SK-N-SH (cell line): ENCODE measurements at regions not wholly inside any gene's neighbourhood (a gene's known extent, or its start where the extent isn't known, plus 50 kb on each side); places are given as distances from the start of the nearest gene placed in this dataset.

ENCODE experiments used
- CTCF ChIA-PET: fragments of 300-600, 350-600 bp; formaldehyde crosslinking; extraction: SDS; loops from one replicate; lab custom pipeline; 2021; lab: Yijun Ruan, JAX
- POLR2A ChIA-PET: fragments of 350-600 bp; sonication (Branson Sonifier 250); formaldehyde crosslinking; extraction: SDS; loops from one replicate; lab custom pipeline; 2020; ENCODE audit warnings: antibody characterized with exemption, inconsistent platforms; lab: Yijun Ruan, JAX
- DNase-seq: peaks from one replicate; pipeline ENCODE4 v3.0.0; 2012
- H2AFZ ChIP-seq: fragments of 200-600 bp; sonication (generic); 2 replicates; pipeline ENCODE4 v1.8.1; 2016; ENCODE audit warnings: antibody characterized with exemption, mild to moderate bottlenecking, low read depth
- H3F3A ChIP-seq: fragments of 200-600 bp; sonication (generic); replicated peaks from 2 replicates; pipeline ENCODE3; 2016; ENCODE audit warnings: antibody characterized with exemption, mild to moderate bottlenecking; ENCODE audit not compliant: insufficient read depth
- H3K27ac ChIP-seq, 2 experiments: fragments of 200-500 bp in 1 of 2; fragments of 200-600 bp in 1 of 2; sonication (Bioruptor generic) in 1 of 2; sonication (generic), shearing (Covaris generic) in 1 of 2; 2 replicates each; pipeline versions ENCODE4 v1.5.1 to v1.6.1; 2014 to 2016; ENCODE audit warnings: low read depth in 2 of 2, inconsistent platforms in 1 of 2, low read length in 1 of 2, mild to moderate bottlenecking in 1 of 2, mixed read lengths in 1 of 2
- H3K27me3 ChIP-seq: fragments of 200-600 bp; sonication (generic), shearing (Covaris generic); 2 replicates; pipeline ENCODE4 v1.6.1; 2016; ENCODE audit warnings: mixed run types; ENCODE audit not compliant: insufficient read depth
- H3K36me3 ChIP-seq, 2 experiments: fragments of 200-500 bp in 1 of 2; fragments of 200-600 bp in 1 of 2; sonication (Bioruptor generic) in 1 of 2; sonication (generic) in 1 of 2; replicated peaks in 1 of 2; 2 replicates each; pipeline versions ENCODE3 to v1.5.1; 2014 to 2016; ENCODE audit warnings: low read length in 1 of 2, mild to moderate bottlenecking in 1 of 2; ENCODE audit not compliant: insufficient read depth in 2 of 2, control insufficient read depth in 1 of 2
- H3K4me1 ChIP-seq, 2 experiments: fragments of 200-500 bp in 1 of 2; fragments of 200-600 bp in 1 of 2; sonication (Bioruptor generic) in 1 of 2; sonication (generic), shearing (Covaris generic) in 1 of 2; 2 replicates each; pipeline versions ENCODE4 v1.5.1 to v1.6.1; 2014 to 2016; ENCODE audit warnings: low read depth in 1 of 2, low read length in 1 of 2, mixed run types in 1 of 2; ENCODE audit not compliant: insufficient read depth in 2 of 2, control insufficient read depth in 1 of 2
- H3K4me2 ChIP-seq: fragments of 200-600 bp; sonication (generic), shearing (Covaris generic); 2 replicates; pipeline ENCODE4 v1.6.1; 2017; ENCODE audit warnings: mixed run types
- H3K4me3 ChIP-seq, 2 experiments: fragments of 200-500 bp in 1 of 2; fragments of 200-600 bp in 1 of 2; sonication (Bioruptor generic) in 1 of 2; sonication (generic), shearing (Covaris generic) in 1 of 2; 2 replicates each; pipeline versions ENCODE4 v1.5.1 to v1.8.1; 2014 to 2016; ENCODE audit warnings: low read depth in 2 of 2, inconsistent platforms in 1 of 2, low read length in 1 of 2, mild to moderate bottlenecking in 1 of 2, mixed read lengths in 1 of 2, moderate library complexity in 1 of 2
- H3K79me2 ChIP-seq: fragments of 200-600 bp; sonication (generic); 2 replicates; pipeline ENCODE4 v1.8.1; 2017; ENCODE audit warnings: mild to moderate bottlenecking; ENCODE audit not compliant: insufficient read depth
- H3K9ac ChIP-seq: fragments of 200-600 bp; sonication (generic); 2 replicates; pipeline ENCODE4 v1.6.1; 2017; ENCODE audit warnings: mixed run types
- H3K9me2 ChIP-seq: fragments of 200-600 bp; sonication (generic); 2 replicates; pipeline ENCODE4 v1.6.1; 2017; ENCODE audit warnings: mixed run types
- H3K9me3 ChIP-seq: fragments of 200-600 bp; sonication (generic); 2 replicates; pipeline ENCODE4 v1.6.1; 2017; ENCODE audit warnings: mixed run types, mild to moderate bottlenecking, moderate library complexity
- H4K20me1 ChIP-seq: fragments of 200-600 bp; sonication (generic); 2 replicates; pipeline ENCODE4 v1.6.1; 2017; ENCODE audit warnings: mild to moderate bottlenecking, mixed run types; ENCODE audit not compliant: insufficient read depth
- CHD2 ChIP-seq: fragments of 150-350 bp; IDR thresholded peaks from 2 replicates; pipeline ENCODE4 v1.6.1; 2018; ENCODE audit warnings: low read length; ENCODE audit not compliant: partially characterized antibody
- CTCF ChIP-seq: fragments of 200-600 bp; sonication (generic); IDR thresholded peaks from 2 replicates; pipeline ENCODE4 v1.6.1; 2017; ENCODE audit warnings: antibody characterized with exemption, mild to moderate bottlenecking, moderate library complexity
- EZH2phosphoT487 ChIP-seq: fragments of 200-600 bp; sonication (generic); IDR thresholded peaks from 2 replicates; pipeline ENCODE4 v1.6.1; 2017; ENCODE audit warnings: low read depth, mixed run types, mild to moderate bottlenecking, antibody characterized with exemption, moderate library complexity, borderline replicate concordance
- FOSL2 ChIP-seq: IDR thresholded peaks from 2 replicates; pipeline ENCODE4 v1.4.0; 2012; ENCODE audit warnings: low read depth, mild to moderate bottlenecking, moderate library complexity, borderline replicate concordance
- FOXJ3 ChIP-seq: sonication (generic); formaldehyde crosslinking; IDR thresholded peaks from 2 replicates; pipeline ENCODE4 v1.5.1; 2020; ENCODE audit warnings: mild to moderate bottlenecking, missing genetic modification reagents
- FOXM1 ChIP-seq: IDR thresholded peaks from 2 replicates; pipeline ENCODE4 v1.4.0; 2012; ENCODE audit warnings: low read depth, mild to moderate bottlenecking
- JUND ChIP-seq: IDR thresholded peaks from 2 replicates; pipeline ENCODE4 v1.4.0; 2012
- NFIC ChIP-seq: IDR thresholded peaks from 2 replicates; pipeline ENCODE4 v1.4.0; 2012; ENCODE audit warnings: borderline replicate concordance
- NRF1 ChIP-seq: IDR thresholded peaks from 2 replicates; pipeline ENCODE4 v1.6.1; 2012; ENCODE audit warnings: low read depth, mild to moderate bottlenecking, low read length
- PBX3 ChIP-seq: IDR thresholded peaks from 2 replicates; pipeline ENCODE4; 2012
- POLR2AphosphoS5 ChIP-seq: IDR thresholded peaks from 2 replicates; pipeline ENCODE4 v1.6.1; 2012; ENCODE audit warnings: low read depth, low read length
- RAD21 ChIP-seq: IDR thresholded peaks from 2 replicates; pipeline ENCODE4 v1.6.1; 2012; ENCODE audit warnings: mild to moderate bottlenecking, low read length
- RCOR1 ChIP-seq: fragments of 150-350 bp; IDR thresholded peaks from 2 replicates; pipeline ENCODE4 v1.6.1; 2017; ENCODE audit warnings: antibody characterized with exemption, low read length
- REST ChIP-seq: IDR thresholded peaks from 2 replicates; pipeline ENCODE4 v1.6.1; 2012; ENCODE audit warnings: mild to moderate bottlenecking, low read depth, low read length, moderate library complexity
- RFX5 ChIP-seq: IDR thresholded peaks from 2 replicates; pipeline ENCODE4 v1.6.1; 2012; ENCODE audit warnings: mild to moderate bottlenecking, improper control_type of control experiment, low read length
- RXRA ChIP-seq: IDR thresholded peaks from 2 replicates; pipeline ENCODE4 v1.4.0; 2012; ENCODE audit warnings: low read depth, mild to moderate bottlenecking, borderline replicate concordance
- TAF1 ChIP-seq: IDR thresholded peaks from 2 replicates; pipeline ENCODE4 v1.6.1; 2012; ENCODE audit warnings: low read depth, mild to moderate bottlenecking, low read length, moderate library complexity, borderline replicate concordance
- TCF12 ChIP-seq: IDR thresholded peaks from 2 replicates; pipeline ENCODE4 v1.4.0; 2012
- ZBTB33 ChIP-seq: IDR thresholded peaks from 2 replicates; pipeline ENCODE4 v1.4.0; 2012; ENCODE audit warnings: low read depth, borderline replicate concordance
- WGBS: methylation state at CpG from one replicate; pipeline ENCODE4 v1.1.6; 2017; ENCODE audit warnings: low lambda C conversion rate; 5-methylcytosine and 5-hydroxymethylcytosine counted together

- H3F3A ChIP-seq: no peaks in the 10 kb centered on the region
- no peak overlapping the region for H3K4me2 ChIP-seq
- no peaks in the 10 kb centered on the region for H3K9me2 ChIP-seq
- H3K27me3 ChIP-seq: no peaks in the 10 kb centered on the region
- CTCF ChIA-PET: interaction anchor here (0.7 kb wide), 1 partner anchor 56 kb away, joined by 3 read pairs; no protein-coding TSS in a partner anchor
- no peak for DNase-seq
- no peaks in the 10 kb centered on the region for H4K20me1 ChIP-seq
- no peaks in the 10 kb centered on the region for H3K36me3 ChIP-seq
- no peaks in the 10 kb centered on the region for H3K4me1 ChIP-seq
- H3K4me3 ChIP-seq: no peak overlapping the region
- no peak overlapping the region for H2AFZ ChIP-seq
- 10% methylated on average over 3 of the region's 3 CpGs for WGBS
- H3K27ac ChIP-seq: no peak overlapping the region
- TF ChIP-seq RCOR1 (no peak), FOSL2 (no peak), POLR2AphosphoS5 (no peak), RAD21 (no peak), TAF1 (no peak), PBX3 (no peak), RXRA (no peak), EZH2phosphoT487 (no peak), JUND (no peak), REST (no peak), CHD2 (no peak), CTCF (no peak), NRF1 (no peak), NFIC (no peak), ZBTB33 (no peak), FOXM1 (no peak), RFX5 (no peak), TCF12 (no peak), FOXJ3 (CRISPR knock-in tag) (no peak)
- TF ChIP-seq, all 33 proteins: peak for 0
- H3K9me3 ChIP-seq: no peaks in the 10 kb centered on the region
- no peak overlapping the region for H3K9ac ChIP-seq
- POLR2A ChIA-PET: no interaction called here
- H3K79me2 ChIP-seq: no peaks in the 10 kb centered on the region
These were observed 677.7 kb downstream of the DOK5 start for GRCh38 chr20:55153001-55153645.
